ENCODE measurements at regions not wholly inside any gene's neighbourhood (a gene's known extent, or its start where the extent isn't known, plus 50 kb on each side); places are given as distances from the start of the nearest gene placed in this dataset.

DNA sequence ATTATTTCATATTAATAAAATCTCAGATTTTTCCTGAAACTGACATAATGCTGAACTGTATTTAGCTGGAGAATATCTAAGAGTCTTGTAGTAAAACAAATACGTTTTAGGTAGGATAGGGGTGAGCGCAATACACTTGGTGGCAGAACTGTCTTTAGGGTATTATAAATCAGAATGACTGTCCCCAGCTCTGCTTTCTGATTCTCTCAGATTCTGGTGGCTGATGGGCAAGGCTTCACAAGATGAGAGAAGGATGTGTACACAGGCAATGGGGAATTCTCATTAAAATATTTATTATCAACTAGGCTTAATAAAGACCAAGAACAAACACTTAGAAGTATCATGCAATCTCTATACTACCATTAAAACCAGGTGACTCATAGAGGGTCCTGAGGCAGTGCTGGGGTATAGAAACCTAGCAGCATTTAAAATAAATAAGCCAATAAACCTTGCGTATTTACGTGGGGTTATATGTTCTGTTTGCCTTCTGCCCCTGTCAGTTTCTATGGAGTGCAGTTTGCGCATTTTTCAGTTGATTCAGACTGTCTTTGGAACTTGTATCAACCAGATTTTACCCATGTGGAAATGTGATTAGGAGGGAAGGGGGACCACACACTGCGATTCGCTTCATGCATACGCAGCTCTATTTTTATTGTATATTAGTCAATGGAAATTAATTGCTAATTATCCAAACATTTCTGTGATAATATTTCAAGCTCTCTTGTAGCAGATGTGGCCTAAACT lies 1150.7 kb upstream of the WWC1 start:
- TF ChIP-seq GABPB1 (CRISPR knock-in tag; IDR thresholded peaks at IDR 0.05), result no peak
- TF ChIP-seq ESRRA (CRISPR knock-in tag; IDR thresholded peaks at IDR 0.05; ENCODE audit: borderline replicate concordance), result no peak
- TF ChIP-seq FOXP1 (CRISPR knock-in tag; IDR thresholded peaks at IDR 0.05; ENCODE audit: borderline replicate concordance), result no peak
